Peyer's patch (tissue), 4 donors: ENCODE measurements at regions not wholly inside any gene's neighbourhood (a gene's known extent, or its start where the extent isn't known, plus 50 kb on each side); places are given as distances from the start of the nearest gene placed in this dataset.

Experiments used
- DNase-seq, 3 donors: peaks; one replicate each; pipeline ENCODE4 v3.0.0-alpha.2; 2017 to 2019
- H3K27ac ChIP-seq, 4 donors: fragments of 200-600 bp; sonication (generic); one replicate each; pipeline ENCODE4 v1.5.1; 2016 to 2019
- H3K27me3 ChIP-seq, 2 donors: fragments of 200-600 bp; sonication (generic); one replicate each; pipeline ENCODE4 v1.5.1; 2019
- H3K36me3 ChIP-seq, 3 donors: fragments of 200-600 bp; sonication (generic); one replicate each; pipeline ENCODE4 v1.5.1; 2016 to 2019
- H3K4me1 ChIP-seq, 4 donors: fragments of 200-600 bp; sonication (generic); one replicate each; pipeline ENCODE4 v1.5.1; 2016 to 2019
- H3K4me3 ChIP-seq, 4 donors: fragments of 200-600 bp; sonication (generic); 1 replicate in 3 of 4; 2 replicates in 1 of 4; pipeline ENCODE4 v1.5.1; 2016 to 2019; ENCODE audit warnings: mild to moderate bottlenecking in 1 of 4
- H3K9me3 ChIP-seq, 4 donors: fragments of 200-600 bp; sonication (generic); one replicate each; pipeline ENCODE4 v1.5.1; 2016 to 2019; ENCODE audit warnings: mild to moderate bottlenecking in 1 of 4
- POLR2A ChIP-seq, 2 donors: fragments of 450-650 bp; IDR thresholded peaks; one replicate each; pipeline ENCODE4 v1.5.1; 2017; ENCODE audit warnings: antibody characterized with exemption in 2 of 2, mild to moderate bottlenecking in 2 of 2, moderate library complexity in 2 of 2
- TF ChIP-seq, protein P1 (sequence below), 6 experiments: fragments of 450-650 bp in 4 of 6; fragments of 200-600 bp in 2 of 6; sonication (generic) in 1 of 6; IDR thresholded peaks; one replicate each; pipeline ENCODE4 v1.5.1; 2017 to 2019; ENCODE audit warnings: antibody characterized with exemption in 6 of 6, mild to moderate bottlenecking in 3 of 6, moderate library complexity in 1 of 6

- Histone ChIP-seq H3K4me1 (no peaks in the 10 kb centered on the region), H3K4me3 (no peak overlapping the region), H3K9me3 (no peaks in the 10 kb centered on the region), H3K27ac (no peak overlapping the region), H3K27me3 (no peaks in the 10 kb centered on the region), H3K36me3 (no peaks in the 10 kb centered on the region)
- TF ChIP-seq, protein P1, sequence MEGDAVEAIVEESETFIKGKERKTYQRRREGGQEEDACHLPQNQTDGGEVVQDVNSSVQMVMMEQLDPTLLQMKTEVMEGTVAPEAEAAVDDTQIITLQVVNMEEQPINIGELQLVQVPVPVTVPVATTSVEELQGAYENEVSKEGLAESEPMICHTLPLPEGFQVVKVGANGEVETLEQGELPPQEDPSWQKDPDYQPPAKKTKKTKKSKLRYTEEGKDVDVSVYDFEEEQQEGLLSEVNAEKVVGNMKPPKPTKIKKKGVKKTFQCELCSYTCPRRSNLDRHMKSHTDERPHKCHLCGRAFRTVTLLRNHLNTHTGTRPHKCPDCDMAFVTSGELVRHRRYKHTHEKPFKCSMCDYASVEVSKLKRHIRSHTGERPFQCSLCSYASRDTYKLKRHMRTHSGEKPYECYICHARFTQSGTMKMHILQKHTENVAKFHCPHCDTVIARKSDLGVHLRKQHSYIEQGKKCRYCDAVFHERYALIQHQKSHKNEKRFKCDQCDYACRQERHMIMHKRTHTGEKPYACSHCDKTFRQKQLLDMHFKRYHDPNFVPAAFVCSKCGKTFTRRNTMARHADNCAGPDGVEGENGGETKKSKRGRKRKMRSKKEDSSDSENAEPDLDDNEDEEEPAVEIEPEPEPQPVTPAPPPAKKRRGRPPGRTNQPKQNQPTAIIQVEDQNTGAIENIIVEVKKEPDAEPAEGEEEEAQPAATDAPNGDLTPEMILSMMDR (IDR thresholded peaks at IDR 0.05) = no peak
- no peak for TF ChIP-seq POLR2A (IDR thresholded peaks at IDR 0.05)
- DNase-seq = no peak
Measured at GRCh38 chr17:13143001-13143400, 125.2 kb upstream of the ELAC2 start.

DNA sequence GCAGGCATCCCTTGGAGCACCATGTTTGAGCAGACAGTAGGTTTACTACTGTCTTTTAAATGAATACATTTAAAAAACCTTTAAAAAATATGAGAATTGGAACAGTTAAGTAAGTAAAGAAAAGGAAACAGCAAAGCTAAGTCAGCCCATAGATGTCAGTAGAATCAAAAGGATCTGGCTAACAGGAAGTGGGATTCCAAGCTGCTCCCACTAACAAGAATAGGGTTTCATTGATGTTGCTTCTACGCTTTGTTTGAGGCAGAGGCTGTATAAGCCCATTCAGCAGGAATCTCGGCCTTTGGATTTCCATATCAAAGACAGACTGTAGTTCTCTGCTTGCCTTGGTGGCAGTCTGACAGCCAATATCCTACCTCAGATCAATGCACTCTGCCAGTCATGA lies 122.9 kb upstream of the ELAC2 start:
- H3K4me1 ChIP-seq = no peaks in the 10 kb centered on the region
- no peaks in the 10 kb centered on the region for H3K36me3 ChIP-seq
- TF ChIP-seq, protein P1 (IDR thresholded peaks at IDR 0.05) = peak in 1 of 6 experiments; percentile 2
- TF ChIP-seq POLR2A (IDR thresholded peaks at IDR 0.05) = no peak
- no peak overlapping the region for H3K4me3 ChIP-seq
- no peaks in the 10 kb centered on the region for H3K27me3 ChIP-seq
- no peak for DNase-seq
- no peaks in the 10 kb centered on the region for H3K9me3 ChIP-seq
- no peak overlapping the region for H3K27ac ChIP-seq

- TF ChIP-seq, protein P1 (IDR thresholded peaks at IDR 0.05) = no peak
- TF ChIP-seq POLR2A (IDR thresholded peaks at IDR 0.05) = no peak
- Histone ChIP-seq H3K27ac (no peak overlapping the region), H3K27me3 (no peaks in the 10 kb centered on the region), H3K36me3 (no peaks in the 10 kb centered on the region), H3K4me3 (no peak overlapping the region), H3K9me3 (no peaks in the 10 kb centered on the region), H3K4me1 (no peaks in the 10 kb centered on the region)
- DNase-seq = no peak
Measured at GRCh38 chr17:13135506-13135905, 117.7 kb upstream of the ELAC2 start.

GRCh38 chr17:13134076-13134475 lies 116.2 kb upstream of the ELAC2 start:
- Histone ChIP-seq H3K36me3 (no peaks in the 10 kb centered on the region), H3K27ac (no peak overlapping the region), H3K4me3 (no peak overlapping the region), H3K27me3 (no peaks in the 10 kb centered on the region), H3K9me3 (no peaks in the 10 kb centered on the region), H3K4me1 (no peaks in the 10 kb centered on the region)
- DNase-seq = no peak
- TF ChIP-seq, protein P1 (IDR thresholded peaks at IDR 0.05) = no peak
- no peak for TF ChIP-seq POLR2A (IDR thresholded peaks at IDR 0.05)

DNA sequence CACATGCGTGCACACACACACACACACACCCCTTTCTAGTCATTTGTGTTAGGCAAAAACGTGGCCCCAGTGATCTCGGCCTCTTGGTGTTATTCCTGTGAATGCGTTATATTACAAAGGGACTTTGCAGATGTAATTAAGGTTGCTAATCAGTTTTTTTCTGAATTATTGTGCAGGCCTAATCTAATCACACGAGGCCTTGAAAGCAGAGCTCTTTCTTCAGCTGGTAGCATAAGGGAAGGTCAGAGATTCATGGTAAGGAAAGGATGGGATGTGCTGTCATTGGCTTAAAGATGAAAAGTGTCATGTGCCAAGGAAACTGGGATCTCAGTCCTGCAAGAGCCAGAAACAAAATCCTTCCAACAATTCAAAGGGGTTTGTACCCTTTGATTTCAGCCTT lies 113.4 kb upstream of the ELAC2 start:
- Histone ChIP-seq H3K27me3 (no peaks in the 10 kb centered on the region), H3K9me3 (no peaks in the 10 kb centered on the region), H3K27ac (no peak overlapping the region), H3K4me3 (no peak overlapping the region), H3K4me1 (no peaks in the 10 kb centered on the region), H3K36me3 (no peaks in the 10 kb centered on the region)
- TF ChIP-seq, protein P1 (IDR thresholded peaks at IDR 0.05) = no peak
- no peak for TF ChIP-seq POLR2A (IDR thresholded peaks at IDR 0.05)
- DNase-seq = no peak

GRCh38 chr17:13129356-13129755 lies 111.5 kb upstream of the ELAC2 start:
- TF ChIP-seq POLR2A (IDR thresholded peaks at IDR 0.05) = no peak
- TF ChIP-seq, protein P1 (IDR thresholded peaks at IDR 0.05) = no peak
- Histone ChIP-seq H3K36me3 (no peaks in the 10 kb centered on the region), H3K4me3 (no peak overlapping the region), H3K27ac (no peak overlapping the region), H3K4me1 (no peaks in the 10 kb centered on the region), H3K27me3 (no peaks in the 10 kb centered on the region), H3K9me3 (no peaks in the 10 kb centered on the region)
- no peak for DNase-seq
